ENCODE measurements at regions not wholly inside any gene's neighbourhood (a gene's known extent, or its start where the extent isn't known, plus 50 kb on each side); places are given as distances from the start of the nearest gene placed in this dataset.

DNA sequence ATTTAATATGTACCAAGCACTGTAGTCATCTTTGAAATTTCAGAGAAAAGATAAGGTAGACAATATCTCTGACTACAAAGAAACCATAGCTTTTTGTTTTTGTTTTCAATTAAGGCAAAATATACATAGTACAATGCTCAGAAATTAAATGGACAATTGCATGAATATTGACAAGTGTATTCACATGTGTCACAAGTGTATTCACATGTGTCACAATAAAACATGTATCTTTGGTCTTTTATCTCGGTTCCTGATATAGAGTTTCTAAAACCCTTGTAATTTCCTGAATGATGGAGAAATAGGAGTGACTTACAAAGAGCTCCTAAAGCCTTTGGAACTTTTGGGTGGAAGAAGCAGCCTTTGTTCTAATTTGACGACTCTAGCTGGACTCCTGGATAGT is 756.4 kb downstream of the EPHA4 start:
- TF ChIP-seq, protein P1, sequence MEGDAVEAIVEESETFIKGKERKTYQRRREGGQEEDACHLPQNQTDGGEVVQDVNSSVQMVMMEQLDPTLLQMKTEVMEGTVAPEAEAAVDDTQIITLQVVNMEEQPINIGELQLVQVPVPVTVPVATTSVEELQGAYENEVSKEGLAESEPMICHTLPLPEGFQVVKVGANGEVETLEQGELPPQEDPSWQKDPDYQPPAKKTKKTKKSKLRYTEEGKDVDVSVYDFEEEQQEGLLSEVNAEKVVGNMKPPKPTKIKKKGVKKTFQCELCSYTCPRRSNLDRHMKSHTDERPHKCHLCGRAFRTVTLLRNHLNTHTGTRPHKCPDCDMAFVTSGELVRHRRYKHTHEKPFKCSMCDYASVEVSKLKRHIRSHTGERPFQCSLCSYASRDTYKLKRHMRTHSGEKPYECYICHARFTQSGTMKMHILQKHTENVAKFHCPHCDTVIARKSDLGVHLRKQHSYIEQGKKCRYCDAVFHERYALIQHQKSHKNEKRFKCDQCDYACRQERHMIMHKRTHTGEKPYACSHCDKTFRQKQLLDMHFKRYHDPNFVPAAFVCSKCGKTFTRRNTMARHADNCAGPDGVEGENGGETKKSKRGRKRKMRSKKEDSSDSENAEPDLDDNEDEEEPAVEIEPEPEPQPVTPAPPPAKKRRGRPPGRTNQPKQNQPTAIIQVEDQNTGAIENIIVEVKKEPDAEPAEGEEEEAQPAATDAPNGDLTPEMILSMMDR (IDR thresholded peaks at IDR 0.05; ENCODE audit: poor library complexity) = no peak
- no peak for TF ChIP-seq EZH2 (IDR thresholded peaks at IDR 0.05; ENCODE audit: borderline replicate concordance)

Measured in hepatocyte (in vitro differentiated cells).